Liver (tissue), 8 donors: ENCODE measurements at regions not wholly inside any gene's neighbourhood (a gene's known extent, or its start where the extent isn't known, plus 50 kb on each side); places are given as distances from the start of the nearest gene placed in this dataset.

Experiments used
- DNase-seq: peaks from one replicate; pipeline ENCODE4 v3.0.0-alpha.2; 2017; ENCODE audit warnings: low spot score
- H3K27ac ChIP-seq, 2 donors: one replicate each; pipeline ENCODE4 v1.7.0; 2013; ENCODE audit warnings: inconsistent platforms in 2 of 2, low read length in 2 of 2, control low read depth in 1 of 2, low read depth in 1 of 2, mild to moderate bottlenecking in 1 of 2
- H3K27me3 ChIP-seq, 4 donors: one replicate each; pipeline versions ENCODE4 v1.6.1 to v1.7.0; 2013; ENCODE audit warnings: low read length in 3 of 4, inconsistent platforms in 1 of 4, mild to moderate bottlenecking in 1 of 4, moderate library complexity in 1 of 4; ENCODE audit not compliant: control insufficient read depth in 4 of 4, insufficient read depth in 4 of 4
- H3K36me3 ChIP-seq, 4 donors: one replicate each; pipeline versions ENCODE4 v1.6.1 to v1.7.0; 2013; ENCODE audit warnings: low read length in 3 of 4, mild to moderate bottlenecking in 3 of 4, low read depth in 1 of 4, moderate library complexity in 1 of 4; ENCODE audit not compliant: control insufficient read depth in 4 of 4, insufficient read depth in 3 of 4
- H3K4me1 ChIP-seq, 4 donors: one replicate each; pipeline versions ENCODE4 v1.6.1 to v1.7.0; 2013; ENCODE audit warnings: low read length in 3 of 4, mild to moderate bottlenecking in 3 of 4, moderate library complexity in 1 of 4; ENCODE audit not compliant: control insufficient read depth in 4 of 4, insufficient read depth in 4 of 4
- H3K4me3 ChIP-seq, 3 donors: one replicate each; pipeline versions ENCODE4 v1.6.1 to v1.7.0; 2013; ENCODE audit warnings: low read length in 3 of 3, control low read depth in 1 of 3, low read depth in 1 of 3, mild to moderate bottlenecking in 1 of 3
- H3K9ac ChIP-seq, 2 donors: one replicate each; pipeline ENCODE4 v1.7.0; 2013; ENCODE audit warnings: low read length in 2 of 2, mild to moderate bottlenecking in 2 of 2, moderate library complexity in 2 of 2, control low read depth in 1 of 2, low read depth in 1 of 2
- H3K9me3 ChIP-seq, 4 donors: one replicate each; pipeline versions ENCODE4 v1.6.1 to v1.7.0; 2013; ENCODE audit warnings: low read length in 3 of 4; ENCODE audit not compliant: control insufficient read depth in 4 of 4
- ATF3 ChIP-seq: IDR thresholded peaks from 2 replicates; pipeline ENCODE4 v1.6.1; 2016; ENCODE audit warnings: antibody characterized with exemption
- CTCF ChIP-seq: fragments of 150-350 bp; IDR thresholded peaks from 2 replicates; pipeline ENCODE4 v1.5.1; 2017; ENCODE audit warnings: improper control_type of control experiment, low read depth, low read length; ENCODE audit not compliant: missing input control
- EGR1 ChIP-seq, 2 donors: IDR thresholded peaks; 2 replicates each; pipeline ENCODE4 v1.6.1; 2016 to 2018; ENCODE audit warnings: antibody characterized with exemption in 2 of 2, low read depth in 2 of 2
- FOXA2 ChIP-seq: IDR thresholded peaks from 2 replicates; pipeline ENCODE4 v1.6.1; 2016; ENCODE audit warnings: antibody characterized with exemption
- GABPA ChIP-seq, 2 donors: IDR thresholded peaks in 1 of 2; conservative IDR thresholded peaks in 1 of 2; 2 replicates each; pipeline ENCODE4 v1.6.1; 2016; ENCODE audit warnings: antibody characterized with exemption in 2 of 2, mild to moderate bottlenecking in 1 of 2, moderate library complexity in 1 of 2
- HNF4A ChIP-seq, 2 donors: conservative IDR thresholded peaks; 2 replicates each; pipeline ENCODE4 v1.6.1; 2016; ENCODE audit warnings: antibody characterized with exemption in 2 of 2, mild to moderate bottlenecking in 2 of 2
- HNF4G ChIP-seq: IDR thresholded peaks from 2 replicates; pipeline ENCODE4 v1.6.1; 2016; ENCODE audit warnings: antibody characterized with exemption
- JUND ChIP-seq, 2 donors: IDR thresholded peaks; 2 replicates each; pipeline ENCODE4 v1.6.1; 2016; ENCODE audit warnings: antibody characterized with exemption in 2 of 2
- NR2F2 ChIP-seq: IDR thresholded peaks from 2 replicates; pipeline ENCODE4 v1.6.1; 2016; ENCODE audit warnings: antibody characterized with exemption
- RAD21 ChIP-seq, 2 donors: IDR thresholded peaks; 2 replicates each; pipeline ENCODE4 v1.6.1; 2016; ENCODE audit warnings: antibody characterized with exemption in 2 of 2, mild to moderate bottlenecking in 2 of 2
- RXRA ChIP-seq, 2 donors: IDR thresholded peaks; 2 replicates each; pipeline ENCODE4 v1.6.1; 2017 to 2018; ENCODE audit warnings: antibody characterized with exemption in 2 of 2, mild to moderate bottlenecking in 1 of 2
- SP1 ChIP-seq: IDR thresholded peaks from 2 replicates; pipeline ENCODE4 v1.6.1; 2018; ENCODE audit warnings: antibody characterized with exemption, mild to moderate bottlenecking
- TAF1 ChIP-seq: conservative IDR thresholded peaks from 2 replicates; pipeline ENCODE4 v1.6.1; 2016; ENCODE audit warnings: antibody characterized with exemption, mild to moderate bottlenecking
- YY1 ChIP-seq: IDR thresholded peaks from 2 replicates; pipeline ENCODE4 v1.6.1; 2016; ENCODE audit warnings: antibody characterized with exemption, mild to moderate bottlenecking
- WGBS: extraction: QIAGEN DNeasy Blood & Tissue Kit; methylation state at CpG from one replicate; pipeline ENCODE4 v1.1.7; 2013; 5-methylcytosine and 5-hydroxymethylcytosine counted together
- TF ChIP-seq, protein P1 (sequence below): IDR thresholded peaks from 2 replicates; pipeline ENCODE4 v1.6.1; 2016; ENCODE audit warnings: antibody characterized with exemption, mild to moderate bottlenecking
- TF ChIP-seq, protein P2 (sequence below): IDR thresholded peaks from 2 replicates; pipeline ENCODE4 v1.6.1; 2016; ENCODE audit warnings: antibody characterized with exemption
- TF ChIP-seq, protein P3 (sequence below): IDR thresholded peaks from 2 replicates; pipeline ENCODE4 v1.6.1; 2016; ENCODE audit warnings: antibody characterized with exemption
- donor health status: healthy.
- donor health status: healthy.
- donor health status: healthy.
- donor health status: healthy.
- donor health status: healthy.

DNA sequence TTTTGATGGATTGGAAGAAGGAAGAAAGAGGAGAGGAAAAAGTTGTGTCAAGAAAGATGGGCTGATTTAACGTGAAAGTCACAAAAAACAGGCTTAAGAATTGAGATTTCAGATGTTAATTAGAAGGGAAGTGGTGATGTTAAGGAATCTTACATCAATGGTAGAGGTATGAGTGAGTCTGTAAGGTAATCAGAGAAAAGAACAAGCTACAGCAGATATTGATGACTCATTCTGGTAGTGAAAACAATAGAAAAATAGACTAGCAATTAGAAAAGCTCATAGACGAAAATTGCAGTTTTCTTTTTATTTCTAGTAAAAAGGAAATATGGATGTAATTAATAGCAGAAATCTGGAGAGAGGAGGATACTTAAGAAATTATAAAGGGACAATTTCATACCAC lies 559.6 kb downstream of the MCTP2 start:
- Histone ChIP-seq H3K27me3 (no peaks in the 10 kb centered on the region), H3K9ac (no peak overlapping the region), H3K9me3 (peaks cover 0 to 2% (median 0%) of the 10 kb centered on the region in 4 donors), H3K4me1 (no peaks in the 10 kb centered on the region), H3K36me3 (no peaks in the 10 kb centered on the region), H3K4me3 (no peak overlapping the region), H3K27ac (no peak overlapping the region)
- TF ChIP-seq FOXA2 (no peak), HNF4A (conservative IDR thresholded peaks at IDR 0.05) (no peak), ATF3 (no peak), SP1 (no peak), RAD21 (IDR thresholded peaks at IDR 0.05) (no peak), TAF1 (no peak), EGR1 (IDR thresholded peaks at IDR 0.05; ENCODE audit: low read depth in 2 of 2) (no peak), YY1 (no peak), NR2F2 (no peak), HNF4G (no peak), GABPA (IDR thresholded peaks at IDR 0.05 in 1 of 2, conservative IDR thresholded peaks at IDR 0.05 in 1 of 2) (no peak), RXRA (IDR thresholded peaks at IDR 0.05) (no peak)
- TF ChIP-seq, protein P1, sequence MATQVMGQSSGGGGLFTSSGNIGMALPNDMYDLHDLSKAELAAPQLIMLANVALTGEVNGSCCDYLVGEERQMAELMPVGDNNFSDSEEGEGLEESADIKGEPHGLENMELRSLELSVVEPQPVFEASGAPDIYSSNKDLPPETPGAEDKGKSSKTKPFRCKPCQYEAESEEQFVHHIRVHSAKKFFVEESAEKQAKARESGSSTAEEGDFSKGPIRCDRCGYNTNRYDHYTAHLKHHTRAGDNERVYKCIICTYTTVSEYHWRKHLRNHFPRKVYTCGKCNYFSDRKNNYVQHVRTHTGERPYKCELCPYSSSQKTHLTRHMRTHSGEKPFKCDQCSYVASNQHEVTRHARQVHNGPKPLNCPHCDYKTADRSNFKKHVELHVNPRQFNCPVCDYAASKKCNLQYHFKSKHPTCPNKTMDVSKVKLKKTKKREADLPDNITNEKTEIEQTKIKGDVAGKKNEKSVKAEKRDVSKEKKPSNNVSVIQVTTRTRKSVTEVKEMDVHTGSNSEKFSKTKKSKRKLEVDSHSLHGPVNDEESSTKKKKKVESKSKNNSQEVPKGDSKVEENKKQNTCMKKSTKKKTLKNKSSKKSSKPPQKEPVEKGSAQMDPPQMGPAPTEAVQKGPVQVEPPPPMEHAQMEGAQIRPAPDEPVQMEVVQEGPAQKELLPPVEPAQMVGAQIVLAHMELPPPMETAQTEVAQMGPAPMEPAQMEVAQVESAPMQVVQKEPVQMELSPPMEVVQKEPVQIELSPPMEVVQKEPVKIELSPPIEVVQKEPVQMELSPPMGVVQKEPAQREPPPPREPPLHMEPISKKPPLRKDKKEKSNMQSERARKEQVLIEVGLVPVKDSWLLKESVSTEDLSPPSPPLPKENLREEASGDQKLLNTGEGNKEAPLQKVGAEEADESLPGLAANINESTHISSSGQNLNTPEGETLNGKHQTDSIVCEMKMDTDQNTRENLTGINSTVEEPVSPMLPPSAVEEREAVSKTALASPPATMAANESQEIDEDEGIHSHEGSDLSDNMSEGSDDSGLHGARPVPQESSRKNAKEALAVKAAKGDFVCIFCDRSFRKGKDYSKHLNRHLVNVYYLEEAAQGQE, result no peak
- WGBS, result 59% methylated on average over 2 of the region's 2 CpGs
- DNase-seq, result no peak

DNA sequence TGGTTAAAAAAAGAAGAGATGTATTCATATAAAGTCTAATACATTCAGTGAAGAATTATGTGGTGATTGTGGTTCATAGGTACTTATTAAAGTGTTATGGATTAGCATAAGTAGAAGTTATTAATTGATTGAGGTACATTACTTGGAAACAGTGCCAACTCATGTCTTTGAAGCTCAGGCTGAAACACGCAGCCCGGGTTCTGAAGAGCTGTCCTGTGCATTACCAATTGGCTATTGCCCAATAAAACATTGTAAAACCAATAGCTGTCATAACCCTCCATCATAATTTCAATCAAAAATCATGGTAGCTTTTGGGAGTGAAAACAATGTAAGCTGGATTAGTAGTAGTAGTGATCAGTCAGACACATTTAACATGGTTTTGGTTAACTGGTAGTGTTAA lies 560.1 kb downstream of the MCTP2 start:
- H3K4me3 ChIP-seq, result no peak overlapping the region
- no peak for DNase-seq
- TF ChIP-seq YY1, result no peak
- TF ChIP-seq EGR1 (IDR thresholded peaks at IDR 0.05; ENCODE audit: low read depth in 2 of 2), result no peak
- TF ChIP-seq, protein P2, sequence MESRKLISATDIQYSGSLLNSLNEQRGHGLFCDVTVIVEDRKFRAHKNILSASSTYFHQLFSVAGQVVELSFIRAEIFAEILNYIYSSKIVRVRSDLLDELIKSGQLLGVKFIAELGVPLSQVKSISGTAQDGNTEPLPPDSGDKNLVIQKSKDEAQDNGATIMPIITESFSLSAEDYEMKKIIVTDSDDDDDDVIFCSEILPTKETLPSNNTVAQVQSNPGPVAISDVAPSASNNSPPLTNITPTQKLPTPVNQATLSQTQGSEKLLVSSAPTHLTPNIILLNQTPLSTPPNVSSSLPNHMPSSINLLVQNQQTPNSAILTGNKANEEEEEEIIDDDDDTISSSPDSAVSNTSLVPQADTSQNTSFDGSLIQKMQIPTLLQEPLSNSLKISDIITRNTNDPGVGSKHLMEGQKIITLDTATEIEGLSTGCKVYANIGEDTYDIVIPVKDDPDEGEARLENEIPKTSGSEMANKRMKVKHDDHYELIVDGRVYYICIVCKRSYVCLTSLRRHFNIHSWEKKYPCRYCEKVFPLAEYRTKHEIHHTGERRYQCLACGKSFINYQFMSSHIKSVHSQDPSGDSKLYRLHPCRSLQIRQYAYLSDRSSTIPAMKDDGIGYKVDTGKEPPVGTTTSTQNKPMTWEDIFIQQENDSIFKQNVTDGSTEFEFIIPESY, result no peak
- no peak for TF ChIP-seq CTCF
- TF ChIP-seq FOXA2, result no peak
- no peak for TF ChIP-seq NR2F2
- TF ChIP-seq, protein P3, sequence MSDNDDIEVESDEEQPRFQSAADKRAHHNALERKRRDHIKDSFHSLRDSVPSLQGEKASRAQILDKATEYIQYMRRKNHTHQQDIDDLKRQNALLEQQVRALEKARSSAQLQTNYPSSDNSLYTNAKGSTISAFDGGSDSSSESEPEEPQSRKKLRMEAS, result no peak
- TF ChIP-seq JUND (IDR thresholded peaks at IDR 0.05), result no peak
- TF ChIP-seq RAD21 (IDR thresholded peaks at IDR 0.05), result no peak
- no peak overlapping the region for H3K9ac ChIP-seq
- no peaks in the 10 kb centered on the region for H3K27me3 ChIP-seq
- WGBS, result 81% methylated on average over 2 of the region's 2 CpGs
- H3K36me3 ChIP-seq, result no peaks in the 10 kb centered on the region
- no peaks in the 10 kb centered on the region for H3K4me1 ChIP-seq
- peaks cover 0 to 2% (median 0%) of the 10 kb centered on the region in 4 donors for H3K9me3 ChIP-seq
- H3K27ac ChIP-seq, result no peak overlapping the region
